ENCODE measurements at regions not wholly inside any gene's neighbourhood (a gene's known extent, or its start where the extent isn't known, plus 50 kb on each side); places are given as distances from the start of the nearest gene placed in this dataset.

DNA sequence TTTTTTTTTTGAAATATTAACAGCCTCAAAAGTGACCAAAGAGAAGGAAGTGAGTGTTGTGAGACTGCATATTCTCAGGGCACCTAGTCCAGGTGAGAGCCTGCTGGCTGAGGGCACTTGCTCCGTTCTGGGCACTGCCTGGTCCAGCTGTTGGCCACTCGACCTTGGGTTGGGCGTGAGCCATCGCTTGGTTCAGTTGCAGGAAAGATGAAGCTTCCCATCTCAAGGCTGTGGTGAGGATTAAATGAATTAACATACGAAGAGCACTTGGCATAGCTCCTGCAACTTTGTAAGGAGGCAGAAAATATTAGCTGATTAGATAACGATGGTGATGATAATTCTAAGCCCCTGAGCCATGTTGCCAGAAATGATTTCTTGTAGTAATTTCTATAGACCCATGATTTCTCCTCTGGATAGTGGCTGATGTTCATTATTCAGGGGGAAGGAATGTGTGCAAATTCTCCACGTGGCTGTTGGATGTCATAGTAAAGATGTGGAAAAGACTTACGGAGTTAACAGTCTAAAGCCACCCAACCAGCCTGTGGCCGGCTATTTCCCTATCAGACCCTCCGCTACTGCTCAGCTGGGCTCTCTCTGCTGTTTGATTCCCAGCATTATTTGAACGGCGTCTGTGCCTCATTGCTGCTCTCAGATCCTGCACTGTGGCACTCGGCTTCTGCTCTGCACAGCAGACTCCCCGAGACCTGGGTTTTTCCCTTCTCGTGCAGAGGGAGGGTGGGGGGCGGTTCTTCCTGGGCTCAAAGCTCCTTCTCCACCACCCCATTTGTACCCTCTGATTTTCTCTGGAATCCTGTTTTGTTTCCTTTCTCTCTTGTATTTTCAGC, 221.1 kb downstream of the GALR1 start:
- DNase-seq (no peak), ATAC-seq (no peak)
- Mint-ChIP-seq H3K4me1 (ENCODE audit: low read depth) (no peaks in the 10 kb centered on the region), H3K36me3 (ENCODE audit: low read depth) (no peaks in the 10 kb centered on the region), H3K27me3 (ENCODE audit: low read depth) (peaks cover 17% of the 10 kb centered on the region), H3K9me3 (ENCODE audit: insufficient read depth) (no peaks in the 10 kb centered on the region), H3K27ac (no peak overlapping the region), H3K4me3 (no peak overlapping the region)
- POLR2A ChIA-PET: no interaction called here
- CTCF ChIA-PET: no interaction called here

DNA sequence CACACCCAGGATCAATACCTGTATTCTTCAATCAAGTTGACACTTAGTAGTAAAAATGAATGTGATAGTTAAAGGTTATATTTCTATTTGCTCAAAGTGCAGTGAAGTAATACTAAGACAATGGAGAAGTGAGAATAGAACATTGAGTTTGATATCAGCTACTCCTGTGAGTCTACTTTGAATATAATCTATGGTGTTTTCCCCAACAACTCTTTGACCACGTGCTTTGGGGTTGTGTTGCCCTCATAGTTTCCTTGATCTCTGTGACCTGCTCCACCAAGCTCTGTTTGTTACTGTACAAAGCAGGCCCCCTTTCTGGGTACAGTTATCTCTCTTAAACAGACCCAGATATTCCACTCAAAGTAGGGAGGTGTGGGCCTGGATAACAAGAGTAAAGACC, 222.9 kb downstream of the GALR1 start:
- H3K27ac Mint-ChIP-seq: no peak overlapping the region
- no peaks in the 10 kb centered on the region for H3K36me3 Mint-ChIP-seq (ENCODE audit: low read depth)
- ChIA-PET POLR2A (no interaction called here), CTCF (no interaction called here)
- no peaks in the 10 kb centered on the region for H3K9me3 Mint-ChIP-seq (ENCODE audit: insufficient read depth)
- peaks cover 13% of the 10 kb centered on the region for H3K27me3 Mint-ChIP-seq (ENCODE audit: low read depth)
- ATAC-seq: no peak
- no peaks in the 10 kb centered on the region for H3K4me1 Mint-ChIP-seq (ENCODE audit: low read depth)
- H3K4me3 Mint-ChIP-seq: no peak overlapping the region
- no peak for DNase-seq

DNA sequence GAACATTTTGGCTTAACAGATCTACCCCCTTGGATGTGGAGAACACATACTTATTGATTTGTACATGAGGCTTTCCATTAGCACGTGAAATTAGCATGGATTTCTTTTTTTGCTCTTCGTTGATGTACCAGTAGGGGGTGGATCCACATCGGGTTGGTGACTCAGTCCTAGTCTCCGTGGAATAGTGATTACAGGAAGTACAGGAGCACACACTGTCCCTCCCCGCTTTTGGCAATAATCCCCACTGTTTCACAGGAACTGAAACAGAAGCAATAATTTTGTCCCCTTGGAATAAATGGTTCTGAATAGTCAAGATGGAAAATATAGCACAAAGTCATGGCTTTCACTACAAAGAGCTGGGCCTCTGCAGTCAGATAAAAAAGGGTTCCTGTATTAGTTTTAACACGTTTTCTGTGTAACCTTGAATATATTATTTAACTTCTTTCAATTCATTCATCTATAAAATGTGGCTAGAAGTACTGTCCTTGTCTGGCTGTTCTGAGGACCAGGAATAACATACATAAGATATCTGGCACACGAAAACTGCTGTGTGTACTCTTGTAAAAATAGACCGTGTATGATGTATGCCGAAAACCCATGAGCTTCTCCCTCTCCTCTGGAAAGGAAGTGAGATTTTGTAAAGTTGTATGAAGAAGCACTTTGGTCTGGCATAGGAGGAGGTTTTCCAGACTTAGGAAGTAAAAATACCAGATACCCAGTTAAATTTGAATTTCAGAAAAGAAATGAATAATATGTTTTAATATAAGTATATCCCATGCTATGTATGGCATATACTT, 229.2 kb downstream of the GALR1 start:
- no peak overlapping the region for H3K27ac Mint-ChIP-seq
- no peaks in the 10 kb centered on the region for H3K36me3 Mint-ChIP-seq (ENCODE audit: low read depth)
- ChIA-PET CTCF (no interaction called here), POLR2A (no interaction called here)
- no peak overlapping the region for H3K4me3 Mint-ChIP-seq
- no peak for ATAC-seq
- peaks cover 6% of the 10 kb centered on the region for H3K27me3 Mint-ChIP-seq (ENCODE audit: low read depth)
- no peaks in the 10 kb centered on the region for H3K9me3 Mint-ChIP-seq (ENCODE audit: insufficient read depth)
- H3K4me1 Mint-ChIP-seq (ENCODE audit: low read depth): no peaks in the 10 kb centered on the region
- DNase-seq: no peak

DNA sequence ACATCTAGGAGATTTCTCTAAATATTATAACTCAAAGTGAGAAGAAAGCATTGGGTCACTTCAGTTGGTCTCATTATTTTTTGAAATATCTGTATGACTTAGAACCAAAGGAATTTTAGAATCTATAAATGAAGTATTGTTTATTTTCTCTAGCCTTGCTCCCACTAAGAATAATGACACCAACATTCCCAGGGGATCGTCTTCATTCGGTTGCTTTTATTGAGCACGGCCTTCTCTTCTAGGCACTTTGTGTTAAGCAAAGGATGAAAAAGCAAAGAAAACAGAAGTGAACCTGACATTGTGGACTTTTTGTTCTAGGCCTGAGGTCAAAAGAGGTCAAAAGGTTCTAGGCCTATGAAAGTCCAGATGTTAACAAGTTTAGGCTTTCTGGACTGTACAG, 231.9 kb downstream of the GALR1 start:
- DNase-seq (no peak), ATAC-seq (no peak)
- peaks cover under 1% of the 10 kb centered on the region for H3K27me3 Mint-ChIP-seq (ENCODE audit: low read depth)
- CTCF ChIA-PET: no interaction called here
- H3K4me1 Mint-ChIP-seq (ENCODE audit: low read depth): no peaks in the 10 kb centered on the region
- no peak overlapping the region for H3K27ac Mint-ChIP-seq
- POLR2A ChIA-PET: no interaction called here
- no peak overlapping the region for H3K4me3 Mint-ChIP-seq
- no peaks in the 10 kb centered on the region for H3K36me3 Mint-ChIP-seq (ENCODE audit: low read depth)
- no peaks in the 10 kb centered on the region for H3K9me3 Mint-ChIP-seq (ENCODE audit: insufficient read depth)

DNA sequence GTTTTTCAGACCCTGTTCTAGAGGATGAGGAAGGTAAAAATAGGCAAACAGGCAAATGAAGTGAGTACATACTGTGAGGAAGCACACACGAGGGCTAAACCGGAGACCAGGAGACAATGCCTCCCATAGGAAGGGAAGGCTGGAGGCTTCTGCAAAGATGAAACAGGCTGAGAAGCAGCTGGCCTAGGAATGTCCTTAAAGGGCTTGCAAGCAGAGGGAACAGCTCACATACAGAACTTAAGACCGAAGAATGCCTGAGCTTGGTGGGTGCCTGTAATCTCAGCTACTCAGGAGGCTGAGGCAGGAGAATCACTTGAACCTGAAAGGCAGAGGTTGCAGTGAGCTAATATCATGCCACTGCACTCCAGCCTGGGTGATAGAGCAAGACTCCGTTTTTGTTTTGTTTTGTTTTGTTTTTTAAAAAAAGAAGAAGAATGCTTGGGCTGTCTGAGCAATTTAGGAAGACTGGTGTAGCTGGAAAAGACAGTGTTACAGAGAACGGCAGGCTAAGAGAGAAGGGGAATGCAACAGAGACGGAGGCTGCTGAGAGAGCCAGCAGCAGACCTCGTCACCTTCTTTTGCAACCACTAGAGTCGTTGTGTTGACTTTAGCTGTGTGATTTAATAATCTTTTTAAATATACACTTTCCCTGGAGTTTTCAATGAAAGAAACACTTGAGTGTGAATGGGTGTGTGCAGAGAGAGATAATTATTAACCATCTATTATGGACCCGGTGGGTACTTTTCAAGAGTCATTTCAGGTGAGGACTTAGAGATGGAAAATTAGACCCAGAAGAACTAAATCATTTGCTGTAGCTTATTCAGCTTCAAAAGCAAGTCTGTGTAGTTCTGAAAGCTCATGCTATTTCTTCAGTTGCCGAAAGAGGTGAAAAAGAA, 232.8 kb downstream of the GALR1 start:
- Mint-ChIP-seq H3K4me1 (ENCODE audit: low read depth) (no peaks in the 10 kb centered on the region), H3K27ac (no peak overlapping the region), H3K4me3 (no peak overlapping the region), H3K36me3 (ENCODE audit: low read depth) (no peaks in the 10 kb centered on the region), H3K27me3 (ENCODE audit: low read depth) (no peaks in the 10 kb centered on the region), H3K9me3 (ENCODE audit: insufficient read depth) (no peaks in the 10 kb centered on the region)
- DNase-seq: no peak
- POLR2A ChIA-PET: no interaction called here
- CTCF ChIA-PET: no interaction called here
- ATAC-seq: no peak

DNA sequence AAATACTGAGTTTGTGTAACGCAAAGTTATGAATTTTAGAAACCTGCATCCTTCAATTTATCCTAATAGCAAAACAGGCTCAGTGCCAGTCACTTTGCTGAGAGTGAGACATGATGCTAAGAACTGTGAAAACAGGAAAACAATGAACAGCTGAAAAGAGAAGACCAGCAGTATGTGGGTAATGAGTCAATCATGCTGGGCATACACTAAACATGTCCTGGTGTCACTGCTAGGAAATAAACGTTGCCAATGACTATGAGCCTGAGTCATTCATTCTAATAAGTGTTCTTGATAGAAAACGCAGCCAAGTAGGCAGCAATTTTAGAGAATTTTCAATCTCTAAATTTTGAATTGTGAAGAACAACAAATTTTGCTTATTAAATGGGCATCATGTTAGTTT, 237.3 kb downstream of the GALR1 start:
- no peak for ATAC-seq
- Mint-ChIP-seq H3K27me3 (ENCODE audit: low read depth) (no peaks in the 10 kb centered on the region), H3K36me3 (ENCODE audit: low read depth) (no peaks in the 10 kb centered on the region), H3K9me3 (ENCODE audit: insufficient read depth) (no peaks in the 10 kb centered on the region), H3K4me1 (ENCODE audit: low read depth) (no peaks in the 10 kb centered on the region), H3K4me3 (no peak overlapping the region), H3K27ac (no peak overlapping the region)
- DNase-seq: no peak
- ChIA-PET CTCF (no interaction called here), POLR2A (no interaction called here)

DNA sequence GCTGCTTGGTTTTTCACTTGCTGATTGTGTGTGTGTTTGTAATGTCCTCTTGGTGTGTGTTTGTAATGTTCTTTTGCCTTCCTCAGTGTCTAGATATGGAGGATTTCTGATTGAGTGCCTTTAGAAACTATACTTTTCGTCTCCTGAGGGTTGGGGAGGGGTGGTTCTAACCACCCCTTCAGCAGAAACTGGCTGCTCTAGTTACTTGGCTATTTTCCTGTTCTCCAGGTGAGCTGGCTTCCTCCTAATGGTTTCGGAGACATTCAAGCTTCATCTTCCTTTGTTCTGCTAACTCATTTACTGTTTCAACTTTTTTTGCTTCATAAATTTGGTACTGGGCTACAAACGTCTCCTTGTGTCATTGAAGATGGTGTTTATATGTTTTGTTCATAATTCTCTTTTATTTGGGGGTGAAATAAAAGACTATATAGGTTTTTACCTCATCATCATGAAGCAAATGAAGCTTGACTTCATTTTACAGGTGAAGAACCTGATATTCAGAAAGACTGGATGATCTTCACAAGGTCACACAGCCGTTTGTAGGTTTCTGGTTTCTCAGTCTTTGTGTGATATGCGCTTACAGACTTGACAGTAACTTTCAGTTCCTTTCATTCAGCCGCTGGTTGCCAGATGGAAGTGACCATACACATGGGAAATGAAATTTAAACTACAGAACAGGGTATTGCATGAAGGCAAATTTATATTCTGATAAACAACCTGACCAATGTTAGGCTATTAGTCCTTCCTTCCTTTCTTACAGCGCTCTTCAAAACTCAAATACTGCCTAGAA, 238.5 kb downstream of the GALR1 start:
- H3K9me3 Mint-ChIP-seq (ENCODE audit: insufficient read depth): no peaks in the 10 kb centered on the region
- H3K27ac Mint-ChIP-seq: no peak overlapping the region
- no peak for DNase-seq
- POLR2A ChIA-PET: no interaction called here
- CTCF ChIA-PET: no interaction called here
- ATAC-seq: no peak
- H3K27me3 Mint-ChIP-seq (ENCODE audit: low read depth): no peaks in the 10 kb centered on the region
- no peaks in the 10 kb centered on the region for H3K4me1 Mint-ChIP-seq (ENCODE audit: low read depth)
- no peak overlapping the region for H3K4me3 Mint-ChIP-seq
- H3K36me3 Mint-ChIP-seq (ENCODE audit: low read depth): no peaks in the 10 kb centered on the region

DNA sequence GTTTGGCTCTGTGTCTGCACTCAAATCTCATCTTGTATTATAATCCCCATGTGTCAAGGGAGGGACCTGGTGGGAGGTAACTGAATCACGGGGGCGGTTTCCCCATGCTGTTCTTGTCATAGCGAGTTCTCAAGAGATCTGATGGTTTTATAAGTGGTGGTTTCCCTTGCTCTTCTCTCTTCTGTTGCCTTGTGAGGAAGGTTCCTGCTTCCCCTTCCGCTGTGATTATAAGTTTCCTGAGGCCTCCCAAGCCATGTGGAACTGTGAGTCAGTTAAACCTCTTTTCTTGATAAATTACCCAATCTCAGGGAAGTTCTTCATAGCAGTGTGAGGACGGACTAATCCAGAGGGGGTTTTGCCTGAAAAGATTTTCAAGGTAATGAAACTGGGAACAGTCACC, 245.4 kb downstream of the GALR1 start:
- H3K36me3 Mint-ChIP-seq (ENCODE audit: low read depth): no peaks in the 10 kb centered on the region
- H3K27me3 Mint-ChIP-seq (ENCODE audit: low read depth): no peaks in the 10 kb centered on the region
- CTCF ChIA-PET: no interaction called here
- POLR2A ChIA-PET: no interaction called here
- no peaks in the 10 kb centered on the region for H3K4me1 Mint-ChIP-seq (ENCODE audit: low read depth)
- no peaks in the 10 kb centered on the region for H3K9me3 Mint-ChIP-seq (ENCODE audit: insufficient read depth)
- H3K27ac Mint-ChIP-seq: no peak overlapping the region
- ATAC-seq (no peak), DNase-seq (no peak)
- no peak overlapping the region for H3K4me3 Mint-ChIP-seq

DNA sequence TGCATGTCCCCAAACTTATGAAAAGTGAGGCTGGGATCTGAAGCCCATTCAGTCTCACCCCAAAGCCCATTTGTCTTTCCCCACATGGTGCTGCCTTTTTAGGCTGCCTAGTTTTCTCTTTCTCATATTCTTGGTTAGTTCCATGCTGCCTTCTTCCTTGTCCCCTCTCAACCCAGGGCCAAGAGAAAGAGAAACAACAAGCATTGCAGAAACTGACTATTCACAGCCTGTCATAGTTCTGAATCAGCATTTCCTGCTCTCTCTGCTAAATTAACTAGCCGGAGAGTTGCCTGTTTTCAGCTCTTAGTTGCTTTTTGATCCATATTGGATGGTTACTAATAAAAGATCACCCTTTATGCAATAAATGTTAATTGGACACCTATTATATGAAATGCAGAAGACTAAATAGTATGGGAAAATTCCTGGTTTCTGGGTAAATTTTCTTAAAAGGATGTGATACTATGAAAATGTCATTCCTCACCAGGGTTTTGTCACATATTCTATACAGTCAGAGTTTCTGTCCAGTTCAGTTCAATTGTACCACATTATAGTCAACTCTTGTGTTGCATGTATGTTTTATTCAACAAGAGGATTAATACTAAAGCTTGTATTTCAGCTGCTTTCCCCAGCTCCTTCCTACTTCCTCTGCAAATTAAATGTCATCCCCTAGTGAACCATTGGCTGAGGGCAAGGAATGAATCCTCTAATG, 246.5 kb downstream of the GALR1 start:
- H3K9me3 Mint-ChIP-seq (ENCODE audit: insufficient read depth): no peaks in the 10 kb centered on the region
- CTCF ChIA-PET: no interaction called here
- POLR2A ChIA-PET: no interaction called here

DNA sequence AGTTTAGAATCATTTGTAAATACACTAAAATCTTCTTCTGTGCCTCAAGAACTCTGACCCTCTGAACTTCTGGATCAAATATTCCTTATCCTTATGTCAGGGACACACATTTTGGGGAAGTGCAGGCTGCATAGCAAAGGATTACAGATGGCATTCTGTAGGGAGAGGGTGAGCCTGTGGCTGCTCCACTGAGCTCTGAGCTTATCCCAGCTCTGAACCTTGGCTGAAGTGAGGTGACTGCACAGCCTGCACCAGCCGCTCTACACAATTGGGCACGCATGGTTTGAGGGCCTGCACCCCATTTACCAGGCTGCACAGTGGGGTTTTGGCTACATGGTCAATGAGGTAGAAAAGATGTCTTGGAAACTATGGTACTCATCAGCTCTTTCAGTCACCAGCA, 251.6 kb downstream of the GALR1 start:
- peaks cover 2% of the 10 kb centered on the region for H3K27me3 Mint-ChIP-seq (ENCODE audit: low read depth)
- H3K4me3 Mint-ChIP-seq: no peak overlapping the region
- no peak overlapping the region for H3K27ac Mint-ChIP-seq
- ATAC-seq (no peak), DNase-seq (no peak)
- H3K36me3 Mint-ChIP-seq (ENCODE audit: low read depth): no peaks in the 10 kb centered on the region
- POLR2A ChIA-PET: no interaction called here
- CTCF ChIA-PET: no interaction called here
- H3K9me3 Mint-ChIP-seq (ENCODE audit: insufficient read depth): no peaks in the 10 kb centered on the region
- H3K4me1 Mint-ChIP-seq (ENCODE audit: low read depth): no peaks in the 10 kb centered on the region

More for the DNA sequence above, 246.5 kb downstream of the GALR1 start:
- Mint-ChIP-seq H3K27me3 (ENCODE audit: low read depth) (no peaks in the 10 kb centered on the region), H3K4me3 (no peak overlapping the region), H3K36me3 (ENCODE audit: low read depth) (no peaks in the 10 kb centered on the region), H3K4me1 (ENCODE audit: low read depth) (no peaks in the 10 kb centered on the region), H3K27ac (no peak overlapping the region)
- no peak for DNase-seq
- no peak for ATAC-seq

DNA sequence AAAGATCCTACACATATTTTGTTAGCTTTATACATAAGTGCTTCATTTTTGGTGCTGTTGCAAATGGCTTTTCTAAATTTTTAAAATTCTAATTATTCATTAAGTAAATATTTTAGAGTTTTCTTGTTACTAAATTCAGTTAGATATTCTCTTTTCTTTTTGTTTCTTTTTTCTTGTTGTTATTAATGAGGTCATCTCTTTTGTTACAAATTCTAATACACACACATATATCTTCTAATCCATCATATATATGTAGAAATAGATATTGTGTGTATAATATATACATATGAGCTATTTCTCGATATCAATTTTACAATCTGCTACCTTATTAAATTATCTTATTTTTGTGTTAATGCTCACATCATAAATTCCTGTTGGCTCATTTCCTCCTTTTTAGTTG, 255.9 kb downstream of the GALR1 start:
- ATAC-seq (no peak), DNase-seq (no peak)
- Mint-ChIP-seq H3K36me3 (ENCODE audit: low read depth) (no peaks in the 10 kb centered on the region), H3K4me1 (ENCODE audit: low read depth) (no peaks in the 10 kb centered on the region), H3K27me3 (ENCODE audit: low read depth) (peaks cover 2% of the 10 kb centered on the region), H3K9me3 (ENCODE audit: insufficient read depth) (no peaks in the 10 kb centered on the region), H3K27ac (no peak overlapping the region), H3K4me3 (no peak overlapping the region)
- POLR2A ChIA-PET: no interaction called here
- CTCF ChIA-PET: no interaction called here

Data from activated CD8-positive, alpha-beta T cell treated with anti-CD3 and anti-CD28 coated beads, Interleukin-2, amount 10 ng/mL, durations not matched to agents 7 days and 5 days (primary cell).